Central memory CD8-positive, alpha-beta T cell (primary cell): ENCODE measurements at regions not wholly inside any gene's neighbourhood (a gene's known extent, or its start where the extent isn't known, plus 50 kb on each side); places are given as distances from the start of the nearest gene placed in this dataset.

Experiments
- ATAC-seq: fragments of 150-1000 bp; cut with Tn5 transposase; replicated peaks from 2 replicates; pipeline ENCODE4 v1.10.0; 2022; ENCODE audit warnings: mild to moderate bottlenecking, moderate FRiP score, moderate number of reproducible peaks; ENCODE audit not compliant: poor library complexity, severe bottlenecking; ENCODE audit errors: extremely low read depth
- DNase-seq, 2 donors: peaks; one replicate each; pipeline ENCODE4 v3.0.0; 2021; ENCODE audit warnings: low spot score in 2 of 2
- H3K27ac Mint-ChIP-seq: one replicate; pipeline ENCODE4 v1.8.0; 2022; ENCODE audit warnings: low read depth, mild to moderate bottlenecking, moderate library complexity, mixed read lengths
- H3K27me3 Mint-ChIP-seq: one replicate; pipeline ENCODE4 v1.8.0; 2022; ENCODE audit warnings: mixed read lengths
- H3K36me3 Mint-ChIP-seq: one replicate; pipeline ENCODE4 v1.8.0; 2022; ENCODE audit warnings: mild to moderate bottlenecking, moderate library complexity, mixed read lengths; ENCODE audit not compliant: insufficient read depth
- H3K4me1 Mint-ChIP-seq: one replicate; pipeline ENCODE4 v1.8.0; 2022; ENCODE audit warnings: mixed read lengths
- H3K4me3 Mint-ChIP-seq: one replicate; pipeline ENCODE4 v1.8.0; 2022; ENCODE audit warnings: mild to moderate bottlenecking, moderate library complexity, mixed read lengths
- H3K9me3 Mint-ChIP-seq: one replicate; pipeline ENCODE4 v1.8.0; 2022; ENCODE audit warnings: mixed read lengths

- H3K4me1 Mint-ChIP-seq, result no peaks in the 10 kb centered on the region
- H3K36me3 Mint-ChIP-seq, result peaks cover 4% of the 10 kb centered on the region
- no peak for DNase-seq
- ATAC-seq, result no peak
- no peak overlapping the region for H3K4me3 Mint-ChIP-seq
- H3K27ac Mint-ChIP-seq, result no peak overlapping the region
- peaks cover 56% of the 10 kb centered on the region for H3K27me3 Mint-ChIP-seq
- no peaks in the 10 kb centered on the region for H3K9me3 Mint-ChIP-seq
Measured at GRCh38 chr19:31023038-31023437, 326.2 kb downstream of the TSHZ3 start.

GRCh38 chr19:31018936-31019335 lies 330.3 kb downstream of the TSHZ3 start:
- Mint-ChIP-seq H3K4me1 (no peaks in the 10 kb centered on the region), H3K36me3 (peaks cover 4% of the 10 kb centered on the region), H3K9me3 (no peaks in the 10 kb centered on the region), H3K27ac (no peak overlapping the region), H3K4me3 (no peak overlapping the region), H3K27me3 (peaks cover 43% of the 10 kb centered on the region)
- no peak for ATAC-seq
- no peak for DNase-seq

- no peak for DNase-seq
- no peaks in the 10 kb centered on the region for H3K36me3 Mint-ChIP-seq
- no peaks in the 10 kb centered on the region for H3K4me1 Mint-ChIP-seq
- peaks cover 31% of the 10 kb centered on the region for H3K27me3 Mint-ChIP-seq
- H3K9me3 Mint-ChIP-seq, result no peaks in the 10 kb centered on the region
- H3K27ac Mint-ChIP-seq, result peak overlapping the region; percentile 17
- ATAC-seq, result peak; percentile 36
- no peak overlapping the region for H3K4me3 Mint-ChIP-seq
Measured at GRCh38 chr19:31015778-31016177, 333.5 kb downstream of the TSHZ3 start.

GRCh38 chr19:31014668-31015067 lies 334.6 kb downstream of the TSHZ3 start:
- no peak for DNase-seq
- Mint-ChIP-seq H3K27ac (no peak overlapping the region), H3K9me3 (no peaks in the 10 kb centered on the region), H3K36me3 (no peaks in the 10 kb centered on the region), H3K4me1 (no peaks in the 10 kb centered on the region), H3K27me3 (peaks cover 20% of the 10 kb centered on the region), H3K4me3 (no peak overlapping the region)
- ATAC-seq, result no peak

GRCh38 chr19:31013384-31014020 lies 335.7 kb downstream of the TSHZ3 start:
- Mint-ChIP-seq H3K36me3 (no peaks in the 10 kb centered on the region), H3K4me1 (no peaks in the 10 kb centered on the region), H3K27me3 (peaks cover 10% of the 10 kb centered on the region), H3K4me3 (no peak overlapping the region), H3K9me3 (no peaks in the 10 kb centered on the region), H3K27ac (no peak overlapping the region)
- DNase-seq, result no peak
- no peak for ATAC-seq

GRCh38 chr19:31002518-31003244 lies 346.6 kb downstream of the TSHZ3 start:
- no peak overlapping the region for H3K27ac Mint-ChIP-seq
- no peaks in the 10 kb centered on the region for H3K36me3 Mint-ChIP-seq
- peaks cover 28% of the 10 kb centered on the region for H3K27me3 Mint-ChIP-seq
- ATAC-seq (no peak), DNase-seq (no peak)
- H3K4me1 Mint-ChIP-seq, result no peaks in the 10 kb centered on the region
- H3K9me3 Mint-ChIP-seq, result peaks cover 6% of the 10 kb centered on the region
- H3K4me3 Mint-ChIP-seq, result no peak overlapping the region

GRCh38 chr19:31001991-31002390 lies 347.2 kb downstream of the TSHZ3 start:
- Mint-ChIP-seq H3K9me3 (peaks cover 6% of the 10 kb centered on the region), H3K36me3 (no peaks in the 10 kb centered on the region), H3K27ac (no peak overlapping the region), H3K4me3 (no peak overlapping the region), H3K27me3 (peaks cover 28% of the 10 kb centered on the region), H3K4me1 (no peaks in the 10 kb centered on the region)
- DNase-seq, result no peak
- no peak for ATAC-seq

GRCh38 chr19:31000913-31001312 lies 348.3 kb downstream of the TSHZ3 start:
- Mint-ChIP-seq H3K27me3 (peaks cover 29% of the 10 kb centered on the region), H3K4me3 (no peak overlapping the region), H3K27ac (no peak overlapping the region), H3K9me3 (peaks cover 6% of the 10 kb centered on the region), H3K4me1 (no peaks in the 10 kb centered on the region), H3K36me3 (no peaks in the 10 kb centered on the region)
- no peak for ATAC-seq
- no peak for DNase-seq

- Mint-ChIP-seq H3K36me3 (no peaks in the 10 kb centered on the region), H3K27ac (no peak overlapping the region), H3K4me3 (no peak overlapping the region), H3K27me3 (peaks cover 41% of the 10 kb centered on the region), H3K9me3 (peaks cover 1% of the 10 kb centered on the region), H3K4me1 (no peaks in the 10 kb centered on the region)
- ATAC-seq (no peak), DNase-seq (no peak)
Measured at GRCh38 chr19:30999726-31000125, 349.5 kb downstream of the TSHZ3 start.

GRCh38 chr19:30997222-30997621 lies 352.0 kb downstream of the TSHZ3 start:
- DNase-seq, result no peak
- Mint-ChIP-seq H3K36me3 (no peaks in the 10 kb centered on the region), H3K9me3 (no peaks in the 10 kb centered on the region)

GRCh38 chr19:30978639-30979038 lies 370.6 kb downstream of the TSHZ3 start:
- Mint-ChIP-seq H3K27me3 (peaks cover 24% of the 10 kb centered on the region), H3K9me3 (peaks cover 8% of the 10 kb centered on the region), H3K36me3 (no peaks in the 10 kb centered on the region), H3K27ac (no peak overlapping the region), H3K4me3 (no peak overlapping the region), H3K4me1 (no peaks in the 10 kb centered on the region)
- ATAC-seq (no peak), DNase-seq (no peak)

More at GRCh38 chr19:30997222-30997621, 352.0 kb downstream of the TSHZ3 start:
- ATAC-seq, result no peak
- Mint-ChIP-seq H3K27me3 (peaks cover 51% of the 10 kb centered on the region), H3K27ac (no peak overlapping the region), H3K4me1 (no peaks in the 10 kb centered on the region), H3K4me3 (no peak overlapping the region)

GRCh38 chr19:30969591-30969990 lies 379.6 kb downstream of the TSHZ3 start:
- Mint-ChIP-seq H3K9me3 (peaks cover 5% of the 10 kb centered on the region), H3K4me1 (no peaks in the 10 kb centered on the region), H3K36me3 (no peaks in the 10 kb centered on the region), H3K27me3 (peaks cover 25% of the 10 kb centered on the region), H3K4me3 (no peak overlapping the region), H3K27ac (no peak overlapping the region)
- no peak for DNase-seq
- ATAC-seq, result no peak

GRCh38 chr19:30968841-30969399 lies 380.3 kb downstream of the TSHZ3 start:
- no peak for ATAC-seq
- no peaks in the 10 kb centered on the region for H3K4me1 Mint-ChIP-seq
- H3K9me3 Mint-ChIP-seq, result peaks cover 5% of the 10 kb centered on the region
- H3K36me3 Mint-ChIP-seq, result no peaks in the 10 kb centered on the region
- peaks cover 18% of the 10 kb centered on the region for H3K27me3 Mint-ChIP-seq
- DNase-seq, result no peak
- H3K27ac Mint-ChIP-seq, result no peak overlapping the region
- no peak overlapping the region for H3K4me3 Mint-ChIP-seq
